Common myeloid progenitor, CD34-positive (primary cell): ENCODE measurements at regions not wholly inside any gene's neighbourhood (a gene's known extent, or its start where the extent isn't known, plus 50 kb on each side); places are given as distances from the start of the nearest gene placed in this dataset.
A peak's percentile ranks its signal among the peaks of the same experiment; 100 is the strongest.

Experiments used
- CTCF ChIA-PET: fragments of 350-600 bp; sonication (Branson Sonifier 250); formaldehyde crosslinking; loops from one replicate; lab custom pipeline; 2021; ENCODE audit warnings: antibody characterized with exemption; lab: Charles Lee
- POLR2A ChIA-PET: fragments of 350-600 bp; sonication (Branson Sonifier 250); formaldehyde crosslinking; loops from one replicate; lab custom pipeline; 2021; ENCODE audit warnings: antibody characterized with exemption; lab: Charles Lee
- DNase-seq, 3 donors: peaks; one replicate each; pipeline versions ENCODE4 v3.0.0 to v3.0.0-alpha.2; 2013
- H3K27ac ChIP-seq, 2 experiments: 1 replicate in 1 of 2; 2 replicates in 1 of 2; pipeline ENCODE4 v1.7.0; 2013; ENCODE audit warnings: inconsistent platforms in 2 of 2, low read length in 2 of 2, mild to moderate bottlenecking in 2 of 2, low read depth in 1 of 2, moderate library complexity in 1 of 2; ENCODE audit not compliant: severe bottlenecking in 2 of 2, insufficient read depth in 1 of 2, poor library complexity in 1 of 2
- H3K27me3 ChIP-seq, 5 experiments: replicated peaks in 2 of 5; 1 replicate in 3 of 5; 2 replicates in 2 of 5; pipeline versions ENCODE4 v1.6.1 to v1.7.0; 2013; ENCODE audit warnings: low read length in 4 of 5, mild to moderate bottlenecking in 2 of 5, moderate library complexity in 2 of 5, inconsistent platforms in 1 of 5; ENCODE audit not compliant: insufficient read depth in 5 of 5, control insufficient read depth in 4 of 5
- H3K36me3 ChIP-seq, 4 experiments: 1 replicate in 2 of 4; 2 replicates in 2 of 4; pipeline versions ENCODE4 v1.6.1 to v1.7.0; 2013; ENCODE audit warnings: low read length in 3 of 4, control low read depth in 1 of 4, mild to moderate bottlenecking in 1 of 4; ENCODE audit not compliant: control insufficient read depth in 4 of 4, insufficient read depth in 4 of 4
- H3K4me1 ChIP-seq, 4 experiments: 1 replicate in 3 of 4; 2 replicates in 1 of 4; pipeline versions ENCODE4 v1.6.1 to v1.7.1; 2013; ENCODE audit warnings: low read length in 3 of 4, mild to moderate bottlenecking in 3 of 4, control low read depth in 1 of 4, inconsistent platforms in 1 of 4, moderate library complexity in 1 of 4; ENCODE audit not compliant: control insufficient read depth in 4 of 4, insufficient read depth in 4 of 4; ENCODE audit errors: control extremely low read depth in 1 of 4
- H3K4me3 ChIP-seq, 7 experiments: 1 replicate in 4 of 7; 2 replicates in 3 of 7; pipeline versions ENCODE4 v1.5.1 to v1.7.0; 2013; ENCODE audit warnings: mild to moderate bottlenecking in 7 of 7, low read length in 6 of 7, moderate library complexity in 6 of 7, inconsistent platforms in 2 of 7, low read depth in 2 of 7, control low read depth in 1 of 7; ENCODE audit not compliant: insufficient read depth in 4 of 7, control insufficient read depth in 1 of 7; ENCODE audit errors: extremely low read depth in 1 of 7
- H3K9me3 ChIP-seq, 5 experiments: 1 replicate in 4 of 5; 2 replicates in 1 of 5; pipeline versions ENCODE4 v1.6.1 to v1.7.1; 2013; ENCODE audit warnings: low read length in 4 of 5, mild to moderate bottlenecking in 2 of 5, inconsistent platforms in 1 of 5, low read depth in 1 of 5, moderate library complexity in 1 of 5; ENCODE audit not compliant: control insufficient read depth in 4 of 5, insufficient read depth in 2 of 5; ENCODE audit errors: control extremely low read depth in 1 of 5
- WGBS: methylation state at CpG from one replicate; pipeline ENCODE4 v1.1.5; 2013; ENCODE audit not compliant: insufficient coverage; 5-methylcytosine and 5-hydroxymethylcytosine counted together

GRCh38 chr2:217695033-217695520 is 307.7 kb downstream of the TNS1 start:
- POLR2A ChIA-PET = no interaction called here
- CTCF ChIA-PET = no interaction called here
- peak in 2 of 3 donors; percentile 15 to 19 for DNase-seq

GRCh38 chr2:217694291-217694690 is 308.5 kb downstream of the TNS1 start:
- H3K36me3 ChIP-seq = no peaks in the 10 kb centered on the region
- H3K4me3 ChIP-seq = no peak overlapping the region
- ChIA-PET POLR2A (no interaction called here), CTCF (no interaction called here)
- DNase-seq = no peak
- no peaks in the 10 kb centered on the region for H3K4me1 ChIP-seq
- H3K9me3 ChIP-seq = peaks cover 0 to 2% (median 0%) of the 10 kb centered on the region in 5 experiments
- no CpG with 5 or more reads among the region's 1 CpG for WGBS
- H3K27ac ChIP-seq = no peak overlapping the region
- peaks cover 0 to 1% (median 0%) of the 10 kb centered on the region in 5 experiments for H3K27me3 ChIP-seq

More at GRCh38 chr2:217695033-217695520, 307.7 kb downstream of the TNS1 start:
- Histone ChIP-seq H3K27ac (no peak overlapping the region), H3K4me3 (no peak overlapping the region), H3K36me3 (no peaks in the 10 kb centered on the region), H3K27me3 (peaks cover 0 to 1% (median 0%) of the 10 kb centered on the region in 5 experiments), H3K4me1 (no peaks in the 10 kb centered on the region), H3K9me3 (peaks cover 0 to 2% (median 0%) of the 10 kb centered on the region in 5 experiments)
- WGBS = 91% methylated on average over 3 of the region's 3 CpGs

GRCh38 chr2:217693363-217693762 is 309.4 kb downstream of the TNS1 start:
- no peak for DNase-seq
- Histone ChIP-seq H3K36me3 (no peaks in the 10 kb centered on the region), H3K4me1 (no peaks in the 10 kb centered on the region), H3K9me3 (peaks cover 0 to 2% (median 0%) of the 10 kb centered on the region in 5 experiments), H3K27ac (no peak overlapping the region), H3K4me3 (no peak overlapping the region), H3K27me3 (no peaks in the 10 kb centered on the region)
- ChIA-PET CTCF (no interaction called here), POLR2A (no interaction called here)
- no CpG with 5 or more reads among the region's 1 CpG for WGBS

GRCh38 chr2:217691920-217692666 is 310.7 kb downstream of the TNS1 start:
- H3K9me3 ChIP-seq = peaks cover 0 to 2% (median 0%) of the 10 kb centered on the region in 5 experiments
- H3K4me1 ChIP-seq = no peaks in the 10 kb centered on the region
- 99% methylated on average over 7 of the region's 7 CpGs for WGBS
- no peaks in the 10 kb centered on the region for H3K27me3 ChIP-seq
- no peak overlapping the region for H3K27ac ChIP-seq
- ChIA-PET CTCF (no interaction called here), POLR2A (no interaction called here)
- no peak for DNase-seq
- H3K4me3 ChIP-seq = no peak overlapping the region
- no peaks in the 10 kb centered on the region for H3K36me3 ChIP-seq

GRCh38 chr2:217691516-217691915 is 311.3 kb downstream of the TNS1 start:
- no peak overlapping the region for H3K27ac ChIP-seq
- H3K4me1 ChIP-seq = no peaks in the 10 kb centered on the region
- 100% methylated on average over 1 of the region's 3 CpGs for WGBS
- no peaks in the 10 kb centered on the region for H3K36me3 ChIP-seq
- no peak overlapping the region for H3K4me3 ChIP-seq
- H3K27me3 ChIP-seq = no peaks in the 10 kb centered on the region
- ChIA-PET CTCF (no interaction called here), POLR2A (no interaction called here)
- H3K9me3 ChIP-seq = peaks cover 0 to 2% (median 0%) of the 10 kb centered on the region in 5 experiments
- DNase-seq = no peak

GRCh38 chr2:217689053-217689452 is 313.7 kb downstream of the TNS1 start:
- no CpG with 5 or more reads among the region's 1 CpG for WGBS
- Histone ChIP-seq H3K36me3 (no peaks in the 10 kb centered on the region), H3K4me3 (no peak overlapping the region), H3K4me1 (no peaks in the 10 kb centered on the region), H3K9me3 (peaks cover 0 to 2% (median 0%) of the 10 kb centered on the region in 5 experiments), H3K27me3 (peaks cover 0 to 3% (median 0%) of the 10 kb centered on the region in 5 experiments), H3K27ac (no peak overlapping the region)
- CTCF ChIA-PET = no interaction called here
- POLR2A ChIA-PET = no interaction called here
- no peak for DNase-seq

GRCh38 chr2:217688494-217688893 is 314.3 kb downstream of the TNS1 start:
- H3K27me3 ChIP-seq = peaks cover 0 to 3% (median 0%) of the 10 kb centered on the region in 5 experiments
- no peak overlapping the region for H3K27ac ChIP-seq
- no peaks in the 10 kb centered on the region for H3K4me1 ChIP-seq
- no peak for DNase-seq
- POLR2A ChIA-PET = no interaction called here
- peaks cover 0 to 2% (median 0%) of the 10 kb centered on the region in 5 experiments for H3K9me3 ChIP-seq
- no peak overlapping the region for H3K4me3 ChIP-seq
- CTCF ChIA-PET = no interaction called here
- no peaks in the 10 kb centered on the region for H3K36me3 ChIP-seq
- 94% methylated on average over 2 of the region's 3 CpGs for WGBS
